K562 (cell line): ENCODE measurements at regions not wholly inside any gene's neighbourhood (a gene's known extent, or its start where the extent isn't known, plus 50 kb on each side); places are given as distances from the start of the nearest gene placed in this dataset.

Experiments used
- ATAC-seq: fragments of 200-7000 bp; cut with Tn5 transposase; 3 replicates; pipeline ENCODE4 v1.9.1; 2020; ENCODE audit warnings: moderate library complexity
- BruUV-seq: library from RNA; stranded (reverse); fragments of 400-500 nt; replicated peaks from 2 replicates; lab custom pipeline; 2021; lab: Mats Ljungman, UMichigan
- CTCF ChIA-PET: fragments of 300-600 bp; formaldehyde crosslinking; extraction: SDS; loops from one replicate; lab custom pipeline; 2021; ENCODE audit warnings: low intra/inter-chr PET ratio; lab: Yijun Ruan, JAX
- POLR2A ChIA-PET: fragments of 300-600, 350-650 bp; sonication (Branson Sonifier 250); formaldehyde crosslinking; extraction: SDS; loops from one replicate; lab custom pipeline; 2021; ENCODE audit warnings: antibody characterized with exemption, inconsistent platforms; lab: Yijun Ruan, JAX
- DNase-seq, 4 experiments: peaks; one replicate each; pipeline versions ENCODE4 v3.0.0 to v3.0.0-alpha.2; 2011 to 2018; ENCODE audit warnings: low spot score in 3 of 4, mixed read lengths in 3 of 4; ENCODE audit errors: extremely low read depth in 1 of 4
- FAIRE-seq: peaks from 2 replicates; lab custom pipeline; 2011; peaks lifted over from hg19 to GRCh38; lab: Jason Lieb, UNC
- H2AFZ ChIP-seq: 2 replicates; pipeline ENCODE4 v1.6.0; 2011; ENCODE audit warnings: low read depth, low read length, control low read depth, inconsistent platforms
- H3K27ac ChIP-seq: fragments of 200-600 bp; 3 replicates; pipeline ENCODE4 v1.8.0; 2011; ENCODE audit warnings: low read depth, mild to moderate bottlenecking, control low read depth, inconsistent platforms, low read length, moderate library complexity, mixed read lengths; ENCODE audit errors: extremely low read depth
- H3K27me3 ChIP-seq, 2 experiments: fragments of 300-600 bp in 1 of 2; 2 replicates in 1 of 2; 3 replicates in 1 of 2; pipeline versions ENCODE4 v1.6.0 to v1.8.0; 2011; ENCODE audit warnings: inconsistent platforms in 2 of 2, low read length in 2 of 2, mild to moderate bottlenecking in 1 of 2, mixed read lengths in 1 of 2, moderate library complexity in 1 of 2; ENCODE audit not compliant: control insufficient read depth in 2 of 2, insufficient read depth in 2 of 2
- H3K36me3 ChIP-seq: fragments of 300-600 bp; 3 replicates; pipeline ENCODE4 v1.8.0; 2011; ENCODE audit warnings: mild to moderate bottlenecking, low read length, inconsistent platforms; ENCODE audit not compliant: control insufficient read depth, insufficient read depth
- H3K4me1 ChIP-seq, 2 experiments: fragments of 200-600 bp in 1 of 2; replicated peaks in 1 of 2; 2 replicates in 1 of 2; 3 replicates in 1 of 2; pipeline versions ENCODE4 v1.5.1 to v1.8.0; 2011; ENCODE audit warnings: inconsistent platforms in 2 of 2, low read length in 2 of 2, mild to moderate bottlenecking in 1 of 2, mixed read lengths in 1 of 2, moderate library complexity in 1 of 2; ENCODE audit not compliant: control insufficient read depth in 2 of 2, insufficient read depth in 2 of 2
- H3K4me2 ChIP-seq: 2 replicates; pipeline ENCODE4 v1.6.1; 2011; ENCODE audit warnings: low read length, control low read depth, inconsistent platforms, mixed read lengths; ENCODE audit not compliant: insufficient read depth
- H3K4me3 ChIP-seq: fragments of 200-600 bp; sonication (generic), shearing (Covaris generic); 2 replicates; pipeline ENCODE4 v1.5.1; 2016; ENCODE audit warnings: control low read depth, inconsistent platforms
- H3K79me2 ChIP-seq: fragments of 200-600 bp; 3 replicates; pipeline ENCODE4 v1.8.0; 2011; ENCODE audit warnings: low read length, inconsistent platforms; ENCODE audit not compliant: control insufficient read depth, insufficient read depth
- H3K9ac ChIP-seq, 2 experiments: 2 replicates each; pipeline versions ENCODE4 v1.6.0 to v1.6.1; 2011; ENCODE audit warnings: low read depth in 2 of 2, low read length in 2 of 2, control low read depth in 1 of 2, inconsistent platforms in 1 of 2, mild to moderate bottlenecking in 1 of 2, mixed read lengths in 1 of 2; ENCODE audit not compliant: insufficient read depth in 1 of 2
- H3K9me1 ChIP-seq: one replicate; pipeline ENCODE4 v1.6.0; 2011; ENCODE audit warnings: inconsistent platforms, mild to moderate bottlenecking, low read length, moderate library complexity; ENCODE audit not compliant: control insufficient read depth, insufficient read depth
- H3K9me3 ChIP-seq: replicated peaks from 2 replicates; pipeline ENCODE4 v1.5.1; 2011; ENCODE audit warnings: low read depth, low read length, inconsistent platforms; ENCODE audit not compliant: control insufficient read depth, insufficient read depth
- H4K20me1 ChIP-seq: replicated peaks from 2 replicates; pipeline ENCODE4 v1.6.1; 2011; ENCODE audit warnings: low read length, inconsistent platforms, mixed read lengths; ENCODE audit not compliant: control insufficient read depth, insufficient read depth
- CSDE1 ChIP-seq, 2 experiments: fragments of 450-650 bp; IDR thresholded peaks; 2 replicates each; pipeline ENCODE4 v1.6.1; 2016; ENCODE audit warnings: mild to moderate bottlenecking in 1 of 2
- FOXP4 ChIP-seq: sonication (generic); formaldehyde crosslinking; IDR thresholded peaks from 2 replicates; pipeline ENCODE4 v1.8.0; 2022; ENCODE audit warnings: mild to moderate bottlenecking, missing genetic modification reagents, borderline replicate concordance
- FUS ChIP-seq: fragments of 200-400 bp; formaldehyde crosslinking; optimal IDR thresholded peaks from 2 replicates; pipeline ENCODE3; 2017; ENCODE audit warnings: low read depth, low read length
- GABPA ChIP-seq: fragments of 200-800 bp; sonication (Bioruptor generic); conservative IDR thresholded peaks from 2 replicates; pipeline ENCODE4 v1.6.1; 2016; ENCODE audit warnings: low read depth, missing genetic modification characterization, missing compliant biosample characterization
- HOMEZ ChIP-seq: fragments of 250-450 bp; sonication (Bioruptor Pico); IDR thresholded peaks from 2 replicates; pipeline ENCODE4 v1.4.0; 2020; ENCODE audit warnings: mild to moderate bottlenecking, moderate library complexity
- MAFK ChIP-seq: IDR thresholded peaks from 2 replicates; pipeline ENCODE4 v1.6.1; 2011; ENCODE audit warnings: low read length, improper control_type of control experiment
- SMC3 ChIP-seq: conservative IDR thresholded peaks from 2 replicates; pipeline ENCODE4 v1.6.1; 2011; ENCODE audit warnings: low read depth, low read length, improper control_type of control experiment; ENCODE audit not compliant: insufficient read depth
- WGBS: fragments of 100-300 bp; shearing (Covaris generic); methylation state at CpG from one replicate; pipeline ENCODE4 v1.1.6; 2016; ENCODE audit warnings: low coverage, mixed read lengths; ENCODE audit not compliant: insufficient coverage; ENCODE audit errors: missing lambda C conversion rate; 5-methylcytosine and 5-hydroxymethylcytosine counted together
- in situ Hi-C: fragments of 300-500 bp; cut with MboI; formaldehyde crosslinking; loops from 4 replicates; pipeline ENCODE4 v1.15.0; 2018; ENCODE audit warnings: inconsistent platforms, mixed read lengths
- intact Hi-C: fragments of 100-400 bp; cut with micrococcal nuclease; formaldehyde crosslinking; loops from 2 replicates; pipeline ENCODE4 v1.14.2; 2022

GRCh38 chr4:153988492-153989363, 199.8 kb upstream of the SFRP2 start:
- 1% methylated on average over 9 of the region's 9 CpGs for WGBS
- Histone ChIP-seq H3K27ac (no peak overlapping the region), H2AFZ (no peak overlapping the region), H3K9ac (no peak overlapping the region), H3K4me1 (no peaks in the 10 kb centered on the region), H4K20me1 (no peaks in the 10 kb centered on the region), H3K9me3 (no peaks in the 10 kb centered on the region)
- ChIA-PET POLR2A (no interaction called here), CTCF (no interaction called here)
- TF ChIP-seq GABPA (tag): no peak
- TF ChIP-seq, all 486 proteins: peak for 0
- ATAC-seq (no peak), DNase-seq (no peak), FAIRE-seq (no peak)
- no peaks in the 10 kb centered on the region for H3K9me1 ChIP-seq
- no TSS peak for BruUV-seq
- H3K4me3 ChIP-seq: no peak overlapping the region
- in situ Hi-C loops (no loop called here), intact Hi-C loops (no loop called here)
- H3K36me3 ChIP-seq: no peaks in the 10 kb centered on the region
- H3K4me2 ChIP-seq: no peak overlapping the region
- no peaks in the 10 kb centered on the region for H3K79me2 ChIP-seq
- no peaks in the 10 kb centered on the region; a peak in 1 of 5 replicates for H3K27me3 ChIP-seq

DNA sequence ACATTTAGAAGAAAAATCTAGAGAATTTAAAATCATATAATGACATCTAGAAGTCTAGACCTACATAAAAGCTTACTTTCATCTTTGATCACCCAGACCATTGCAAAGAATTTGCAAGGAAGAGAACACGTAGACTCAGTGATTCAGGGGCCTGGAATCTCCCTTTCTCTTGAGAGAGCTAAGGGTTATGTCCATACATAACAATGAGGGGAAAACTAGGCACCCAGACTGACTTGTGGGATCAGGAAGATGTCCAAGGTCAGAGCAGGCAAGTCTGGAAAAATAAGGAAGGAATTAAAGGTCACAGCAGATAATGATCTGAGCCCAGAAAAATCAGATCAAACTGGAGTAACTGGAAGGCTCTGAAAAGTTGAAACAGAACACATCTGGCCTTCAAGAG, 198.4 kb upstream of the SFRP2 start:
- in situ Hi-C loops: no loop called here
- CTCF ChIA-PET: no interaction called here
- no peak overlapping the region for H2AFZ ChIP-seq
- no peak overlapping the region for H3K9ac ChIP-seq
- WGBS: 0% methylated on average over 1 of the region's 1 CpG
- intact Hi-C loops: no loop called here
- no peak for ATAC-seq
- no peaks in the 10 kb centered on the region; a peak in 1 of 5 replicates for H3K27me3 ChIP-seq
- no peaks in the 10 kb centered on the region for H3K9me1 ChIP-seq
- TF ChIP-seq MAFK (no peak), FUS (no peak), SMC3 (no peak), CSDE1 (IDR thresholded peaks at IDR 0.05) (no peak), FOXP4 (CRISPR knock-in tag) (no peak), HOMEZ (no peak)
- TF ChIP-seq, all 486 proteins: peak for 0
- no peaks in the 10 kb centered on the region for H3K79me2 ChIP-seq
- H3K4me1 ChIP-seq: no peaks in the 10 kb centered on the region
- H4K20me1 ChIP-seq: no peaks in the 10 kb centered on the region
- POLR2A ChIA-PET: interaction anchor here (1.3 kb wide), 1 partner anchor 10 kb away, joined by 3 read pairs; no protein-coding TSS in a partner anchor
- BruUV-seq: no TSS peak
- FAIRE-seq: no peak
- H3K4me2 ChIP-seq: no peak overlapping the region
- H3K27ac ChIP-seq: no peak overlapping the region
- H3K4me3 ChIP-seq: no peak overlapping the region
- no peaks in the 10 kb centered on the region for H3K9me3 ChIP-seq
- DNase-seq: no peak
- no peaks in the 10 kb centered on the region for H3K36me3 ChIP-seq
